ENCODE measurements at regions not wholly inside any gene's neighbourhood (a gene's known extent, or its start where the extent isn't known, plus 50 kb on each side); places are given as distances from the start of the nearest gene placed in this dataset.

DNA sequence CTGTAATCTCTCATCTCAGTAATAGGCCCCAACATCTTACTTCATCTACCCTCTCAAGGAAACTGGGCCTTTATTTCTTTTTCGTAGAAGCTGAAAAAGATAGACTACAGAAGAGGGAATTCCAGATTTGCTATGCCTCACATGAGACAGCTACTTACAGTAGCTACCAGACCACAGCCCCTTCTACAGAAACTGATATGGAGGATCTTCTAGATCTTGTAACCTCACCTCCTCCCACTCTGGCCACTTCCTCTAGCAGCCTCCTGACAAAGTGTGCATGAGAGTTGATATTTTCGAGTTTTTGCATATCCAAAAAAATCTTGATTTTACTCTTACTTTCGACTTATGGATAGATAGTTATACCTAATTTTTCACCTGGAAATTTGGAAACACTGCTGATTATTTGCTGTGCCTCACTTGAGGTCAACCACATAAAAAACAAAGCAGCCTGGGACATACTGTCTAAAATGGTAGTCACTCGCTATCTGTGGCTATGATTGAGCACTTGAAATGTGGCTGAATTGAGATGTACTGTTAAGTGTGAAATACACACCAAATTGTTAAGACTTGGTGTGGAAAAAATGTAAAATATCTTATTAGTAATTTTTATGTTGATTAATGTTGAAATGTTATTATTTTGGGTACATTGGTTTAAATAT is 86.3 kb upstream of the NID2 start:
- H4K20me1 ChIP-seq (ENCODE audit: insufficient read depth) = no peaks in the 10 kb centered on the region
- H3K36me3 ChIP-seq (ENCODE audit: control insufficient read depth in 1 of 2, insufficient read depth in 2 of 2, low read length in 2 of 2) = no peaks in the 10 kb centered on the region
- ATAC-seq = no peak
- H3K79me2 ChIP-seq (ENCODE audit: insufficient read depth, low read length) = no peaks in the 10 kb centered on the region
- no peak overlapping the region for H3K27ac ChIP-seq (ENCODE audit: low read depth, low read length)
- no TSS peak for BruUV-seq (replicated peaks)
- RAD21 ChIA-PET (ENCODE audit: low non-redundant PET in 1 of 2, low total read pairs in 2 of 2, uncharacterized antibody in 2 of 2, unreplicated experiment in 2 of 2) = no interaction called here
- H2AFZ ChIP-seq (ENCODE audit: low read depth, low read length, poor library complexity, severe bottlenecking) = no peak overlapping the region
- no peaks in the 10 kb centered on the region for H3K9me2 ChIP-seq (ENCODE audit: insufficient read depth)
- H3K4me2 ChIP-seq (ENCODE audit: low read length) = no peak overlapping the region
- DNase-seq (ENCODE audit: low read depth, low spot score) = no peak
- H3K4me3 ChIP-seq (replicated peaks in 1 of 2; ENCODE audit: low read depth in 1 of 2, low read length in 2 of 2) = no peak overlapping the region
- H3K9ac ChIP-seq (ENCODE audit: low read length) = no peak overlapping the region
- no peaks in the 10 kb centered on the region for H3K9me3 ChIP-seq (ENCODE audit: control insufficient read depth in 1 of 2, insufficient read depth in 1 of 2, low read depth in 1 of 2, low read length in 2 of 2)
- no peak for TF ChIP-seq FOSL1 (IDR thresholded peaks at IDR 0.05; ENCODE audit: low read depth)
- no peak for TF ChIP-seq CTCF (IDR thresholded peaks at IDR 0.05 in 2 of 3, conservative IDR thresholded peaks at IDR 0.05 in 1 of 3; ENCODE audit: borderline replicate concordance in 1 of 3, insufficient read depth in 1 of 3, low read depth in 2 of 3, low read length in 2 of 3)
- TF ChIP-seq YY1 (IDR thresholded peaks at IDR 0.05; ENCODE audit: extremely low read depth, insufficient replicate concordance, low read depth, low read length) = no peak
- no peak for TF ChIP-seq TCF7L2 (IDR thresholded peaks at IDR 0.05; ENCODE audit: borderline replicate concordance, extremely low read depth, insufficient read depth, insufficient read length)
- no peak for TF ChIP-seq SIN3A (IDR thresholded peaks at IDR 0.05; ENCODE audit: low read depth)
- TF ChIP-seq SP1 (IDR thresholded peaks at IDR 0.05; ENCODE audit: low read depth) = no peak
- TF ChIP-seq SRF (IDR thresholded peaks at IDR 0.05; ENCODE audit: low read depth) = no peak
- intact Hi-C loops (cut with micrococcal nuclease) = no loop called here
- CTCF ChIA-PET = no interaction called here
- POLR2A ChIA-PET = no interaction called here
- H3K4me1 ChIP-seq (ENCODE audit: control insufficient read depth in 1 of 2, insufficient read depth in 2 of 2, low read length in 2 of 2) = no peaks in the 10 kb centered on the region
- no peaks in the 10 kb centered on the region for H3K27me3 ChIP-seq (ENCODE audit: insufficient read depth, low read length)

GRCh38 chr14:52153939-52154338 is 85.1 kb upstream of the NID2 start:
- H2AFZ ChIP-seq (ENCODE audit: low read depth, low read length, poor library complexity, severe bottlenecking) = no peak overlapping the region
- no peak overlapping the region for H3K4me2 ChIP-seq (ENCODE audit: low read length)
- no peak for DNase-seq (ENCODE audit: low read depth, low spot score)
- H4K20me1 ChIP-seq (ENCODE audit: insufficient read depth) = no peaks in the 10 kb centered on the region
- POLR2A ChIA-PET = no interaction called here
- no peak overlapping the region for H3K27ac ChIP-seq (ENCODE audit: low read depth, low read length)
- no peaks in the 10 kb centered on the region for H3K4me1 ChIP-seq (ENCODE audit: control insufficient read depth in 1 of 2, insufficient read depth in 2 of 2, low read length in 2 of 2)
- intact Hi-C loops (cut with micrococcal nuclease) = no loop called here
- CTCF ChIA-PET = no interaction called here
- peaks cover 4% of the 10 kb centered on the region; the same call in 1 of the 2 replicates for H3K27me3 ChIP-seq (ENCODE audit: insufficient read depth, low read length)
- H3K9me3 ChIP-seq (ENCODE audit: control insufficient read depth in 1 of 2, insufficient read depth in 1 of 2, low read depth in 1 of 2, low read length in 2 of 2) = no peaks in the 10 kb centered on the region
- no peaks in the 10 kb centered on the region for H3K36me3 ChIP-seq (ENCODE audit: control insufficient read depth in 1 of 2, insufficient read depth in 2 of 2, low read length in 2 of 2)
- H3K9me2 ChIP-seq (ENCODE audit: insufficient read depth) = no peaks in the 10 kb centered on the region
- BruUV-seq (replicated peaks) = no TSS peak
- H3K79me2 ChIP-seq (ENCODE audit: insufficient read depth, low read length) = no peaks in the 10 kb centered on the region
- ATAC-seq = no peak
- no peak overlapping the region for H3K9ac ChIP-seq (ENCODE audit: low read length)
- no peak overlapping the region for H3K4me3 ChIP-seq (replicated peaks in 1 of 2; ENCODE audit: low read depth in 1 of 2, low read length in 2 of 2)
- RAD21 ChIA-PET (ENCODE audit: low non-redundant PET in 1 of 2, low total read pairs in 2 of 2, uncharacterized antibody in 2 of 2, unreplicated experiment in 2 of 2) = no interaction called here
- TF ChIP-seq FOSL1 (IDR thresholded peaks at IDR 0.05; ENCODE audit: low read depth) (no peak), CEBPB (IDR thresholded peaks at IDR 0.05; ENCODE audit: low read depth) (no peak), POLR2AphosphoS5 (IDR thresholded peaks at IDR 0.05; ENCODE audit: low read depth, low read length) (no peak), SIN3A (IDR thresholded peaks at IDR 0.05; ENCODE audit: low read depth) (no peak), CTCF (IDR thresholded peaks at IDR 0.05 in 2 of 3, conservative IDR thresholded peaks at IDR 0.05 in 1 of 3; ENCODE audit: borderline replicate concordance in 1 of 3, insufficient read depth in 1 of 3, low read depth in 2 of 3, low read length in 2 of 3) (no peak), CBX3 (IDR thresholded peaks at IDR 0.05; ENCODE audit: low read depth) (no peak), ELF1 (IDR thresholded peaks at IDR 0.05; ENCODE audit: borderline replicate concordance, low read depth) (no peak), EGR1 (IDR thresholded peaks at IDR 0.05; ENCODE audit: low read depth) (no peak), JUND (IDR thresholded peaks at IDR 0.05) (no peak), SRF (IDR thresholded peaks at IDR 0.05; ENCODE audit: low read depth) (no peak)
- TF ChIP-seq, protein P1, sequence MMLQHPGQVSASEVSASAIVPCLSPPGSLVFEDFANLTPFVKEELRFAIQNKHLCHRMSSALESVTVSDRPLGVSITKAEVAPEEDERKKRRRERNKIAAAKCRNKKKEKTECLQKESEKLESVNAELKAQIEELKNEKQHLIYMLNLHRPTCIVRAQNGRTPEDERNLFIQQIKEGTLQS (IDR thresholded peaks at IDR 0.05) = no peak

Measured in HCT116 (cell line).